IMR-90 (cell line): ENCODE measurements at regions not wholly inside any gene's neighbourhood (a gene's known extent, or its start where the extent isn't known, plus 50 kb on each side); places are given as distances from the start of the nearest gene placed in this dataset.

Source experiments
- ATAC-seq: fragments of 200-7000 bp; cut with Tn5 transposase; 2 replicates; pipeline ENCODE4 v1.9.1; 2020; ENCODE audit warnings: low read depth, mild to moderate bottlenecking, moderate library complexity
- BruUV-seq: library from RNA; stranded (reverse); fragments of 400-500 nt; replicated peaks from 2 replicates; lab custom pipeline; 2021; lab: Mats Ljungman, UMichigan
- CTCF ChIA-PET: fragments of 300-600 bp; formaldehyde crosslinking; extraction: SDS; loops from one replicate; lab custom pipeline; 2021; ENCODE audit warnings: antibody characterized with exemption; lab: Yijun Ruan, JAX
- POLR2A ChIA-PET: fragments of 300-600 bp; sonication (Branson Sonifier 250); formaldehyde crosslinking; loops from one replicate; lab custom pipeline; 2022; ENCODE audit warnings: antibody characterized with exemption; ENCODE audit not compliant: unreplicated experiment; lab: Charles Lee
- DNase-seq: peaks from one replicate; pipeline ENCODE4 v3.0.0; 2013
- H2AFZ ChIP-seq: replicated peaks from 2 replicates; pipeline ENCODE3; 2013; ENCODE audit warnings: low read length, mild to moderate bottlenecking; ENCODE audit not compliant: poor library complexity
- H2AK5ac ChIP-seq: 2 replicates; pipeline ENCODE4 v1.6.1; 2013; ENCODE audit warnings: low read depth, low read length, inconsistent platforms
- H2AK9ac ChIP-seq: replicated peaks from 2 replicates; pipeline ENCODE3; 2013; ENCODE audit warnings: mild to moderate bottlenecking, low read depth, low read length, moderate library complexity; ENCODE audit not compliant: poor library complexity
- H2BK120ac ChIP-seq: 2 replicates; pipeline ENCODE4 v1.6.1; 2013; ENCODE audit warnings: low read depth, low read length, inconsistent platforms
- H2BK15ac ChIP-seq: 3 replicates; pipeline ENCODE4 v1.6.1; 2013; ENCODE audit warnings: low read depth, low read length, inconsistent platforms
- H2BK20ac ChIP-seq: 2 replicates; pipeline ENCODE4 v1.6.1; 2013; ENCODE audit warnings: low read depth, mild to moderate bottlenecking, inconsistent platforms, low read length, moderate library complexity
- H2BK5ac ChIP-seq: 2 replicates; pipeline ENCODE4 v1.6.1; 2013; ENCODE audit warnings: mild to moderate bottlenecking, low read depth, low read length, inconsistent platforms; ENCODE audit not compliant: poor library complexity, severe bottlenecking
- H3K14ac ChIP-seq: replicated peaks from 2 replicates; pipeline ENCODE4 v1.6.1; 2013; ENCODE audit warnings: low read depth, low read length, inconsistent platforms
- H3K18ac ChIP-seq: 2 replicates; pipeline ENCODE4 v1.6.1; 2013; ENCODE audit warnings: low read depth, low read length, control low read depth
- H3K23ac ChIP-seq: 2 replicates; pipeline ENCODE4 v1.6.1; 2013; ENCODE audit warnings: low read depth, low read length, inconsistent platforms
- H3K27ac ChIP-seq: 2 replicates; pipeline ENCODE4 v1.5.1; 2013; ENCODE audit warnings: mild to moderate bottlenecking, control low read depth, low read length; ENCODE audit not compliant: insufficient read depth
- H3K27me3 ChIP-seq: 2 replicates; pipeline ENCODE4 v1.6.1; 2013; ENCODE audit warnings: low read length; ENCODE audit not compliant: control insufficient read depth, insufficient read depth
- H3K36me3 ChIP-seq: 2 replicates; pipeline ENCODE4 v1.6.1; 2013; ENCODE audit warnings: low read length, mixed read lengths; ENCODE audit not compliant: control insufficient read depth, insufficient read depth
- H3K4ac ChIP-seq: 2 replicates; pipeline ENCODE4 v1.6.1; 2013; ENCODE audit warnings: low read depth, low read length, inconsistent platforms
- H3K4me1 ChIP-seq: 2 replicates; pipeline ENCODE4 v1.6.1; 2013; ENCODE audit warnings: low read length, mixed read lengths; ENCODE audit not compliant: control insufficient read depth, insufficient read depth
- H3K4me2 ChIP-seq: 2 replicates; pipeline ENCODE4 v1.6.1; 2013; ENCODE audit warnings: low read depth, mild to moderate bottlenecking, control low read depth, low read length, moderate library complexity
- H3K4me3 ChIP-seq: 2 replicates; pipeline ENCODE4 v1.5.1; 2013; ENCODE audit warnings: low read depth, mild to moderate bottlenecking, control low read depth, low read length, moderate library complexity; ENCODE audit not compliant: insufficient read depth
- H3K56ac ChIP-seq: 2 replicates; pipeline ENCODE4 v1.6.1; 2013; ENCODE audit warnings: low read length, inconsistent platforms; ENCODE audit not compliant: insufficient read depth; ENCODE audit errors: extremely low read depth
- H3K79me1 ChIP-seq, 2 experiments: 2 replicates each; pipeline ENCODE4 v1.6.1; 2013; ENCODE audit warnings: low read length in 2 of 2, inconsistent platforms in 1 of 2, low read depth in 1 of 2
- H3K9ac ChIP-seq: 2 replicates; pipeline ENCODE4 v1.6.1; 2013; ENCODE audit warnings: low read depth, low read length, control low read depth
- H3K9me1 ChIP-seq: 2 replicates; pipeline ENCODE4 v1.6.1; 2013; ENCODE audit warnings: low read length, inconsistent platforms; ENCODE audit not compliant: insufficient read depth
- H3K9me3 ChIP-seq: 2 replicates; pipeline ENCODE4 v1.6.1; 2013; ENCODE audit warnings: low read length; ENCODE audit not compliant: control insufficient read depth, insufficient read depth
- H4K20me1 ChIP-seq: 2 replicates; pipeline ENCODE4 v1.6.1; 2013; ENCODE audit warnings: low read length, inconsistent platforms; ENCODE audit not compliant: insufficient read depth
- H4K5ac ChIP-seq: 2 replicates; pipeline ENCODE4 v1.6.1; 2013; ENCODE audit warnings: mild to moderate bottlenecking, low read depth, low read length, control low read depth
- H4K8ac ChIP-seq, 2 experiments: 2 replicates each; pipeline ENCODE4 v1.6.1; 2013; ENCODE audit warnings: low read depth in 2 of 2, low read length in 2 of 2, control low read depth in 1 of 2, inconsistent platforms in 1 of 2
- H4K91ac ChIP-seq: 2 replicates; pipeline ENCODE4 v1.6.1; 2013; ENCODE audit warnings: low read depth, low read length, inconsistent platforms; ENCODE audit not compliant: insufficient read depth
- BHLHE40 ChIP-seq: fragments of 150-350 bp; IDR thresholded peaks from 2 replicates; pipeline ENCODE4 v1.6.1; 2016; ENCODE audit warnings: mild to moderate bottlenecking, low read depth, low read length
- CEBPB ChIP-seq: IDR thresholded peaks from 2 replicates; pipeline ENCODE4 v1.6.1; 2012; ENCODE audit warnings: low read depth, low read length, improper control_type of control experiment
- CTCF ChIP-seq: conservative IDR thresholded peaks from 2 replicates; pipeline ENCODE4 v1.5.1; 2012; ENCODE audit warnings: mild to moderate bottlenecking, low read depth, low read length, improper control_type of control experiment
- FOS ChIP-seq: fragments of 150-350 bp; IDR thresholded peaks from 2 replicates; pipeline ENCODE4 v1.6.1; 2016; ENCODE audit warnings: low read depth, low read length
- MAFK ChIP-seq: IDR thresholded peaks from 2 replicates; pipeline ENCODE4 v1.6.1; 2012; ENCODE audit warnings: low read depth, low read length, improper control_type of control experiment
- MAZ ChIP-seq: IDR thresholded peaks from 2 replicates; pipeline ENCODE4 v1.6.1; 2012; ENCODE audit warnings: low read depth, mild to moderate bottlenecking, low read length, improper control_type of control experiment, moderate library complexity, borderline replicate concordance
- NFE2L2 ChIP-seq: fragments of 150-350 bp; IDR thresholded peaks from 2 replicates; pipeline ENCODE4 v1.6.1; 2016; ENCODE audit warnings: low read depth, mild to moderate bottlenecking, low read length
- POLR2A ChIP-seq: IDR thresholded peaks from 2 replicates; pipeline ENCODE4 v1.6.1; 2012; ENCODE audit warnings: mild to moderate bottlenecking, low read depth, low read length
- RAD21 ChIP-seq: IDR thresholded peaks from 2 replicates; pipeline ENCODE4 v1.6.1; 2012; ENCODE audit warnings: low read length, improper control_type of control experiment
- RCOR1 ChIP-seq: IDR thresholded peaks from 2 replicates; pipeline ENCODE4 v1.6.1; 2012; ENCODE audit warnings: mild to moderate bottlenecking, low read length, improper control_type of control experiment; ENCODE audit not compliant: insufficient replicate concordance
- RFX5 ChIP-seq: IDR thresholded peaks from 2 replicates; pipeline ENCODE4 v1.8.0; 2012; ENCODE audit warnings: low read depth, mild to moderate bottlenecking, low read length, moderate library complexity
- SMC3 ChIP-seq: fragments of 150-350 bp; IDR thresholded peaks from 2 replicates; pipeline ENCODE4 v1.6.1; 2016; ENCODE audit warnings: low read depth, mild to moderate bottlenecking, antibody characterized with exemption, low read length, moderate library complexity
- WGBS, 2 experiments: methylation state at CpG; one replicate each; pipeline versions ENCODE4 v1.1.5 to v1.1.7; 2013; ENCODE audit warnings: missing lambda C conversion rate in 2 of 2; ENCODE audit not compliant: insufficient read length in 1 of 2; ENCODE audit errors: extremely low coverage in 2 of 2; 5-methylcytosine and 5-hydroxymethylcytosine counted together
- dilution Hi-C: fragments of 300-500 bp; cut with HindIII; formaldehyde crosslinking; loops from one replicate; pipeline ENCODE4 v1.14.3; 2018; ENCODE audit warnings: low sequenced_read_pairs; ENCODE audit not compliant: unreplicated experiment
- in situ Hi-C: fragments of 300-500 bp; cut with MboI; formaldehyde crosslinking; loops from 3 replicates; pipeline ENCODE4 v1.14.3; 2019; ENCODE audit warnings: low sequenced_read_pairs, inconsistent platforms, mixed read lengths
- intact Hi-C: fragments of 100-400 bp; cut with micrococcal nuclease; formaldehyde crosslinking; loops from 2 replicates; pipeline ENCODE4 v1.10.0; 2022
- TF ChIP-seq, protein P1 (sequence below): fragments of 150-350 bp; IDR thresholded peaks from 2 replicates; pipeline ENCODE4 v1.6.1; 2016; ENCODE audit warnings: low read depth, mild to moderate bottlenecking, low read length, moderate library complexity, borderline replicate concordance
- TF ChIP-seq, protein P2 (sequence below): fragments of 150-350 bp; IDR thresholded peaks from 2 replicates; pipeline ENCODE4 v1.6.1; 2017; ENCODE audit warnings: mild to moderate bottlenecking, antibody characterized with exemption, low read length, low read depth

DNA sequence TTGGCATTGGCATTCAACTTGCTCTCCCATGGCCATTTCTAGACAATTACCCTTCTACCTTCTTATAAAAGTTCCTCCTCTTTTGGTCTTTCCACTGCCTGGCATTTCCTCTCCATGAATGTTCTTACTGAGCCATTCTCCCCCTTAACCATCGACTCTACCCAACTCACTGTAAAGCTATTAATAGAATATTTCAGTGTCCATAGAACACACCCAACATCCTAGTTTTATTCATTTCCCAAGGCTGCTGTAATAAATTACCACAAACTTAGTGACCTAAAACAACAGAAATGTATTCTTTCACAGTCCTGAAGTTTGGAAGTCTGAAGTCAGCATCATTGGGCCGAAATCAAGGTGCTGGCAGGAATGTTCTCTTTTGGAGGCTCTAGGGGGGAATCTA is 170.0 kb upstream of the ATP5MC3 start:
- H2BK5ac ChIP-seq = no peak overlapping the region
- no peaks in the 10 kb centered on the region for H3K9me3 ChIP-seq
- no peaks in the 10 kb centered on the region for H3K79me1 ChIP-seq
- H4K5ac ChIP-seq = no peak overlapping the region
- H2BK15ac ChIP-seq = no peak overlapping the region
- BruUV-seq = no TSS peak
- TF ChIP-seq BHLHE40 (no peak), MAZ (no peak), RAD21 (no peak), CTCF (no peak), RCOR1 (no peak), FOS (no peak), RFX5 (no peak), SMC3 (no peak), CEBPB (no peak), MAFK (no peak), POLR2A (no peak), NFE2L2 (no peak)
- TF ChIP-seq, protein P1, sequence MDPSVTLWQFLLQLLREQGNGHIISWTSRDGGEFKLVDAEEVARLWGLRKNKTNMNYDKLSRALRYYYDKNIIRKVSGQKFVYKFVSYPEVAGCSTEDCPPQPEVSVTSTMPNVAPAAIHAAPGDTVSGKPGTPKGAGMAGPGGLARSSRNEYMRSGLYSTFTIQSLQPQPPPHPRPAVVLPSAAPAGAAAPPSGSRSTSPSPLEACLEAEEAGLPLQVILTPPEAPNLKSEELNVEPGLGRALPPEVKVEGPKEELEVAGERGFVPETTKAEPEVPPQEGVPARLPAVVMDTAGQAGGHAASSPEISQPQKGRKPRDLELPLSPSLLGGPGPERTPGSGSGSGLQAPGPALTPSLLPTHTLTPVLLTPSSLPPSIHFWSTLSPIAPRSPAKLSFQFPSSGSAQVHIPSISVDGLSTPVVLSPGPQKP = no peak
- TF ChIP-seq, protein P2, sequence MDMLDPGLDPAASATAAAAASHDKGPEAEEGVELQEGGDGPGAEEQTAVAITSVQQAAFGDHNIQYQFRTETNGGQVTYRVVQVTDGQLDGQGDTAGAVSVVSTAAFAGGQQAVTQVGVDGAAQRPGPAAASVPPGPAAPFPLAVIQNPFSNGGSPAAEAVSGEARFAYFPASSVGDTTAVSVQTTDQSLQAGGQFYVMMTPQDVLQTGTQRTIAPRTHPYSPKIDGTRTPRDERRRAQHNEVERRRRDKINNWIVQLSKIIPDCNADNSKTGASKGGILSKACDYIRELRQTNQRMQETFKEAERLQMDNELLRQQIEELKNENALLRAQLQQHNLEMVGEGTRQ = no peak
- peaks cover 4% of the 10 kb centered on the region; the same call in 1 of the 2 replicates for H3K27me3 ChIP-seq
- ChIA-PET POLR2A (no interaction called here), CTCF (no interaction called here)
- H3K9me1 ChIP-seq = no peaks in the 10 kb centered on the region
- no peak overlapping the region for H3K23ac ChIP-seq
- dilution Hi-C loops = no loop called here
- no peak overlapping the region for H4K8ac ChIP-seq
- no peak overlapping the region for H3K27ac ChIP-seq
- H3K14ac ChIP-seq = no peak overlapping the region
- no peak overlapping the region for H2AFZ ChIP-seq
- H4K20me1 ChIP-seq = no peaks in the 10 kb centered on the region
- no peak overlapping the region for H2AK9ac ChIP-seq
- ATAC-seq (no peak), DNase-seq (no peak)
- H2BK20ac ChIP-seq = no peak overlapping the region
- no peaks in the 10 kb centered on the region for H3K4me1 ChIP-seq
- H2AK5ac ChIP-seq = no peak overlapping the region
- in situ Hi-C loops = no loop called here
- H3K4me3 ChIP-seq = no peak overlapping the region
- no peak overlapping the region for H3K56ac ChIP-seq
- H2BK120ac ChIP-seq = no peak overlapping the region
- H3K18ac ChIP-seq = no peak overlapping the region
- H3K4ac ChIP-seq = no peak overlapping the region
- intact Hi-C loops = no loop called here
- no CpG with 5 or more reads among the region's 2 CpGs for WGBS, 2 experiments
- H3K9ac ChIP-seq = no peak overlapping the region
- no peak overlapping the region for H3K4me2 ChIP-seq
- no peaks in the 10 kb centered on the region for H3K36me3 ChIP-seq
- no peak overlapping the region for H4K91ac ChIP-seq
